AG09319 (cell line): ENCODE measurements at regions not wholly inside any gene's neighbourhood (a gene's known extent, or its start where the extent isn't known, plus 50 kb on each side); places are given as distances from the start of the nearest gene placed in this dataset.
A peak's percentile ranks its signal among the peaks of the same experiment; 100 is the strongest.

ENCODE experiments used
- DNase-seq: peaks from one replicate; pipeline ENCODE4 v3.0.0-alpha.2; 2010; ENCODE audit warnings: low read depth; ENCODE audit errors: extremely low read depth
- CTCF ChIP-seq: IDR thresholded peaks from 2 replicates; pipeline ENCODE4 v1.5.1; 2011; ENCODE audit warnings: low read depth, mild to moderate bottlenecking, inconsistent platforms, low read length, moderate library complexity

GRCh38 chr1:192943522-192943921, 115.6 kb downstream of the UCHL5 start:
- DNase-seq: no peak
- TF ChIP-seq CTCF: no peak

DNA sequence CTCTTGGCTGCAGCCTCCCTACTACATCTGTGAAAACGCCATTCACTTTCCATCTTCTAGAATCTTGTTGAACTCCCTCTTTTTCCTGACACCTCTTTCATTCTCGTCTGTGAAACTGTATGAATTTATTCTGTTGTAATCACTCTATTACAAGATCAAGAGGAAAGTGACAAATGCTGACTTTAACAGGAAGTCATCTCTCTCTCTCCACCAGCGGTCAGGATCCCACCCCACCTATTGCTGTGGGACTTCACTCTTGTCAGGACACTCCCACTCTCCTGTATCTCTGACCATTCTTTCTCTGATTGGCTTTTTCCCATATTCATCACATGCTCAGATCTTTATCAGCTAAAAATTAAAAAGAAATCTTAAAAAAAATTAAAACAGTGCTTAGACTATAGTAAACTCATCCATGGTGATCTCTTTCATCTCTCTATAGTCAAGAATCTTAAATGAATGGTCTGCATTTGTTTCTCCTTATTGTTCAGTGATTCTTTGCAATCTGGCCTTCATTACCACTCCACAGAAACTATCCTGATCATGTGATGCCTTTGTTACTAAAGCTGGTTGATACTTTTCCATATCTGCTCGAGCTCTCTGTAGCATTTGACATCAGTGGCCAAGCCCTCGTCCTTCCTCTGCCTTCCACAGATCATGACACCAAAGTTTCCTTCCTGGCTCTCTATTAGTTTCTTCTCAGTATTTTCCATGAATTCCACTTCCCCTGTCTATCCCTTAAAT, 113.6 kb downstream of the UCHL5 start:
- DNase-seq: no peak
- TF ChIP-seq CTCF: no peak

- no peak for DNase-seq
- no peak for TF ChIP-seq CTCF
Measured at GRCh38 chr1:192949783-192950182, 109.4 kb downstream of the UCHL5 start.

- no peak for DNase-seq
- no peak for TF ChIP-seq CTCF
Measured at GRCh38 chr1:192950926-192951325, 108.2 kb downstream of the UCHL5 start.

DNA sequence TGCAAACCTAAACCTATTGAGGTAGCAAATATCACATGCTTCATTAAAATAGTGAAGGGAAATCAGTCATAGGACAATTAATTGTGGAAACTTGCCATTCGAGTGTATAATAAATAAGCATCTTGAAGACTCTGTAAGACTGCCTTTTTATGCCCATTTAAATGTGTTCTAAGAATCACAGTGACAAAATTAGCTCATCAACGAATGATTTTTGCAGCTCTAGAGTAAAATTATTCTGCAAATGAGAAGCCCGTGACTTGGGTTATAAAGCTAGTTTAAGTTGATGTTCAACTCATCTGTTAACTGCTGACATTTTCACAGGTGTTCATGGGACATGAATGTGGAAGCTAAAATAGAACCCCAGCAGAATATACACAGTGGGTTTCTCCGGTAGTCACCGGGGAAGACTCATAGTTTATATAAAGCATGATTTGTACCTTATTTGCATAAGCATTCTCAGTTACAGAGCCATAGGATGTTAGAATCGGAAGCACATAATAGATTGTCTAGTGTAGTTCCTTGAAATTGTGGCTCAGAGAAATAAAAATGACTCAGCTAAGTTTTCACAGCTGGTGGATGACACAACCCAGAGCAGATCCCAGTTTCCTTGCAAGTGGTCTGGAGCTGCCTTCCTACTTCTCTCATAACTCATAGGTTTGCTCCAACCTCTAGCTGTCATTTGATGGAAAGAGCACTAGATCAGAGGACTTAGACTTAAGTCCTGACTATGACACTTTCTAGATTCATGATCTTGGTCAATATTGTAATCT, 107.3 kb downstream of the UCHL5 start:
- peak; percentile 25 for DNase-seq
- no peak for TF ChIP-seq CTCF

- DNase-seq: no peak
- no peak for TF ChIP-seq CTCF
Measured at GRCh38 chr1:192952646-192953045, 106.5 kb downstream of the UCHL5 start.

DNA sequence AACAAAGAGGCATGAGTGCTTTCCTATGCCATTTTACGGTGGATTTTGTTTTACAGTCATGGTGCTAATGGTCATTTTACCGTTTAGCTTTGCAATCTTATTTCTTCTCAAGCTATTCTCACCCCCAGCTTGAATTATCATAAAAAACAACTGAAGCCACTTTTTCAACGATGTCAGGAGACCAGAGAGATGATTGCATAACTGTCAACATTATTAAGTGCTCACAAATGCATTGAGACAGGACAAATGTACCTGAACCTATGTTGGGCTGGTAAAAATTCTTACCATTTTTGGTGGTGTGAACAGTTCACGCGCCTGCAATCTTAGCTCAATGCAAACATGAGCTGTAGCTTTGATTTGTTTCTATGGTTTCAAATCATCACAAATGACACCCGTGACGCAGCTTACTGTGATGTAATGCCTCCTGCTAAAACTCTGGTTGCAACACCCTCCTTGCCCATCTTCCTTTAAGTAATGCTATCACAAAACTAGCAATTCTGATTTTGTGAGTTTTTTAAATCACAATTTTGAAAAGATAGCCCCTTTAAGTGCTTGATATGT, 104.4 kb downstream of the UCHL5 start:
- TF ChIP-seq CTCF: no peak
- no peak for DNase-seq
